ENCODE measurements at regions not wholly inside any gene's neighbourhood (a gene's known extent, or its start where the extent isn't known, plus 50 kb on each side); places are given as distances from the start of the nearest gene placed in this dataset.

DNA sequence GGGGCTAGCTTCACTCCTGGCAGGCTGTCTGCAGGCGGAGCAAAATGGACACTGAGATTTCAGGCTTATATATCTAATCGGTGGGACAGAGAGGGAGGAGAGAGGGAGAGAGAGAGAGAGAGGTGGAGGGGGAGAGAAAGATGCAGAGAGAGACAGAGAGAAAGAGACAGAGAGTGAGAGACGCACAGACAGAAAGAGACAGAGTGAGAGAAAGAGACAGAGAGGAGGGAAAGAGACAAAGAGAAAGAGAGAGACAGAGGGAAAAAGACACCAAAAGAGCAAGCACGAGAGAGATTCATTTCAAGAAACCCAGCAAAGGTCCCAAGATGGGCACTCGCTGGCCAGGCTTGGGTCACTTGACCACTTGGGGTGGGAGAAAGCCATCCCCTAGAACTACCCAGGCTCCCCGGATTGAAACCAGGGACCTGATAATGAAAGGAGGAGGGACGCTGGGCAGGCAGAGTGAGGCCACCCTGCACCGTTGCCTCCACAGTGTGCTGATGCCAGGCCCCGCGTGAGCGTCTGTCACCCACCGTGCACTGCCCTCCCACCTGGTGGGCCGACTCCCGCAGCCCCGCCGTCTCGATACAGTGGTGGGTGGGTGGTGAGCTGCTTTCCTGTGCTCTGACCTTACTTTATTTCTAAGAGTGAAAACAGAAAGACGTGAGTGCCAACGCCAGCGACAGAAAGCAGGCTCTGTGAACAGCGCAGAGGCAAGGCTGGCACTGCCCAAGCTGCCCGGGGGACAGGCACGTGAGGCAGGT is 67.9 kb upstream of the SLCO4A1 start:
- H3K27me3 ChIP-seq: no peaks in the 10 kb centered on the region
- no peak for TF ChIP-seq POLR2A (IDR thresholded peaks at IDR 0.05)
- TF ChIP-seq, protein P1, sequence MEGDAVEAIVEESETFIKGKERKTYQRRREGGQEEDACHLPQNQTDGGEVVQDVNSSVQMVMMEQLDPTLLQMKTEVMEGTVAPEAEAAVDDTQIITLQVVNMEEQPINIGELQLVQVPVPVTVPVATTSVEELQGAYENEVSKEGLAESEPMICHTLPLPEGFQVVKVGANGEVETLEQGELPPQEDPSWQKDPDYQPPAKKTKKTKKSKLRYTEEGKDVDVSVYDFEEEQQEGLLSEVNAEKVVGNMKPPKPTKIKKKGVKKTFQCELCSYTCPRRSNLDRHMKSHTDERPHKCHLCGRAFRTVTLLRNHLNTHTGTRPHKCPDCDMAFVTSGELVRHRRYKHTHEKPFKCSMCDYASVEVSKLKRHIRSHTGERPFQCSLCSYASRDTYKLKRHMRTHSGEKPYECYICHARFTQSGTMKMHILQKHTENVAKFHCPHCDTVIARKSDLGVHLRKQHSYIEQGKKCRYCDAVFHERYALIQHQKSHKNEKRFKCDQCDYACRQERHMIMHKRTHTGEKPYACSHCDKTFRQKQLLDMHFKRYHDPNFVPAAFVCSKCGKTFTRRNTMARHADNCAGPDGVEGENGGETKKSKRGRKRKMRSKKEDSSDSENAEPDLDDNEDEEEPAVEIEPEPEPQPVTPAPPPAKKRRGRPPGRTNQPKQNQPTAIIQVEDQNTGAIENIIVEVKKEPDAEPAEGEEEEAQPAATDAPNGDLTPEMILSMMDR (IDR thresholded peaks at IDR 0.05): no peak
- intact Hi-C loops (cut with DNase I): no loop called here

DNA sequence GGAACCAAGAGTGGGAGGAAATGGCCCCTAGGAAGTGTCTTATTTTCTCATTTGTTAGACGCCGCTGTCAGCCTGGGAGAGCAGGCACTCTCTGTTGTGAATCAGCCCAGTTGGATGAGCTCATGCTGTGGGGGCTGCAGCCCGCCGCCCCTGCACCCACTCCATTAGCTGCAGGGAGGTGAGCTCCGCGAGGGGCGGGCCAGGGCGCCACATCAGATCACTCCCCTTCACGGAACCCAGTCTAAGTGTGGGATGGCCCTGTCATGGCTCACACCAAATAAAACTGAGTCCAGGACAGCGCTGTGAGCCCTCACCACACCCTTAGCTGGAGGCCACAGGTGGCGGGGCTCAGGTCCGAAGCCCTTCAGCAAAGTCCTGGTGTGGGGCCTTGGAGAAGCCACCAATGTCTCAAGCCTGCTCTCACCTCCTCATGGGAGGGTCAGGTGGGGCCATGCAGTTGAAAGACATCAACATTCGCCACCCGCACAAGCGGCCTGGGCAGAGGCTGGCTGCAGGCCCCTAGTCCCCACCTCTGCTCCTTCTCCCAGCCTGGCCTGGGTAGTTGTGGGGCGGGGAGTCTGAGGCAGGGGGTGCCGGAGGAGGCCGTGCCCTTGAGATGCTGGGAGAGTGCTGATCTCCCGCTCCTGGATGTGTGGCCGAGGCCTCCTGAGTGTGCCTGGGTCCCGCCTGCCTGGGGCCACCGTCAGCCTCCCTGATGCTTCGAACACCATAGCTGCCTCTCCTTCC is 66.2 kb upstream of the SLCO4A1 start:
- Histone ChIP-seq H3K4me1 (no peaks in the 10 kb centered on the region), H3K9me3 (no peaks in the 10 kb centered on the region), H3K36me3 (no peaks in the 10 kb centered on the region), H3K27me3 (peaks cover 4% of the 10 kb centered on the region), H3K27ac (no peak overlapping the region), H3K4me3 (replicated peaks in 1 of 3) (no peak overlapping the region)
- no peak for TF ChIP-seq POLR2A (IDR thresholded peaks at IDR 0.05)
- TF ChIP-seq, protein P1 (IDR thresholded peaks at IDR 0.05): no peak
- whole genome bisulfite sequencing, 2 donors: 70 to 75% methylated on average over 16 to 21 of the region's 23 CpGs
- DNase-seq: no peak
- intact Hi-C loops (cut with DNase I): no loop called here

More for the DNA sequence above, 67.9 kb upstream of the SLCO4A1 start:
- Histone ChIP-seq H3K4me1 (no peaks in the 10 kb centered on the region), H3K9me3 (no peaks in the 10 kb centered on the region), H3K27ac (no peak overlapping the region), H3K36me3 (no peaks in the 10 kb centered on the region), H3K4me3 (replicated peaks in 1 of 3) (no peak overlapping the region)
- no peak for DNase-seq
- 86 to 87% methylated on average over 23 of the region's 23 CpGs for WGBS, 2 donors

DNA sequence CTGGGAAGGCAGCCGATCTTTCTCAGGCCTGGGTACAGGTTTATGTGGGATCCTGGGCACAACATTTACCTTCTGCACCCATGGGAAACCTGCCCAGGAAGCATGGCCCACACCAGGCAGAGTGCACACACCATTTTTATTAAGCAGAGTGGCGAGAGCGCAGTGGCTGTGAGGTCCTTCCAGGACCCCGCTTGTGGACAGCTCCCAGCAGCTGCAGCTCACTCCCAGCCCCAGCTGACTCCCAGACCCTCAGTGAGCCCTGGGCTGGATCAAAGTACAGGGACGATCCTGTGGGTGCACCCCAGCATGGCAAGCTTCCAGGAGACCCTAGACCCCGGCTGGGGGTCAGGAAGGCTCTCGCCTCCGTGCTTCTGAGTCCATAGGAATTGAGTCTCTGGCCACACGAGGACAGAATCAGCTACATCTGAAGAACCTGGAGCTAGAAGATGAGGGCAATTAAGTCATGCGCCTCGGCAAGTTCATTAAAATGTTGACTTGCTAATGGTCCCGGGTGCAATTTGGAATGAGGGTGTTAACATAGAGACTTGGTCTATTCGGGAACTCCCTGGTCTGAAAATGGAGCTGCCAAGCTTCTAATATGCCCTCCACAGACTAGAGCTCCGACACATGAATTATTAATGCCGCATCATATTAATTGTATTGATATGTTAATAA is 65.4 kb upstream of the SLCO4A1 start:
- intact Hi-C loops (cut with DNase I): no loop called here

DNA sequence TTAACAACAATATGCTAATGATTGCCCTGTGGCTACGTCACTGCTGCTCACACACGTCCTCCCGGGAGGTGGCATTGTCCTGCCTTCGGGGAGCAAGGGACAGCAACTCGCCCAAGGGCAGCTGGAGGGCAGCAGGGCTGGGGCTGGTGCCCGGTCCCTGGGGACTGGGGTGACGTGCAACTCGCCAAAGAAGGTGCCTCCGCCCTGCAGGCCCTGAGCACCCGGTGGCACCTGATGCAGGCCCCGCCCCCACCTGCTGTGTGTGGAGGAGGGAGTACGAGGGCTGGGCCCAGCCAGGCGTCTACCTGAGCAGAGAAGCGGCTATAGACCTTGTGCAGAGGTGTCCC is 64.8 kb upstream of the SLCO4A1 start:
- no peak for DNase-seq
- no peak overlapping the region for H3K4me3 ChIP-seq (replicated peaks in 1 of 3)
- peaks cover 4% of the 10 kb centered on the region for H3K27me3 ChIP-seq
- intact Hi-C loops (cut with DNase I): no loop called here
- TF ChIP-seq POLR2A (IDR thresholded peaks at IDR 0.05): no peak
- TF ChIP-seq, protein P1 (IDR thresholded peaks at IDR 0.05): no peak
- H3K27ac ChIP-seq: no peak overlapping the region
- H3K36me3 ChIP-seq: no peaks in the 10 kb centered on the region
- H3K4me1 ChIP-seq: no peaks in the 10 kb centered on the region
- 27 to 38% methylated on average over 6 to 12 of the region's 14 CpGs for WGBS, 2 donors
- H3K9me3 ChIP-seq: no peaks in the 10 kb centered on the region

More for the DNA sequence above, 65.4 kb upstream of the SLCO4A1 start:
- Histone ChIP-seq H3K27me3 (peaks cover 4% of the 10 kb centered on the region), H3K4me1 (no peaks in the 10 kb centered on the region), H3K27ac (no peak overlapping the region), H3K36me3 (no peaks in the 10 kb centered on the region), H3K9me3 (no peaks in the 10 kb centered on the region), H3K4me3 (replicated peaks in 1 of 3) (no peak overlapping the region)
- no peak for TF ChIP-seq POLR2A (IDR thresholded peaks at IDR 0.05)
- TF ChIP-seq, protein P1 (IDR thresholded peaks at IDR 0.05): no peak
- 39 to 47% methylated on average over 14 of the region's 15 CpGs for WGBS, 2 donors
- no peak for DNase-seq
